Suprapubic skin (tissue), 4 donors: ENCODE measurements at regions not wholly inside any gene's neighbourhood (a gene's known extent, or its start where the extent isn't known, plus 50 kb on each side); places are given as distances from the start of the nearest gene placed in this dataset.
"Not testable (repeated sequence)": the region's sequence is repeated elsewhere in the genome, so short reads cannot be mapped to it uniquely, and the experiment has no call there.

Source experiments
- DNase-seq, 2 donors: peaks; one replicate each; pipeline ENCODE4 v3.0.0-alpha.2; 2019; ENCODE audit warnings: low spot score in 2 of 2
- H3K27ac ChIP-seq: fragments of 200-600 bp; sonication (generic); one replicate; pipeline ENCODE4 v1.5.1; 2019
- H3K27me3 ChIP-seq: fragments of 200-600 bp; sonication (generic); one replicate; pipeline ENCODE4 v1.5.1; 2019
- H3K36me3 ChIP-seq: fragments of 200-600 bp; sonication (generic); one replicate; pipeline ENCODE4 v1.5.1; 2019
- H3K4me1 ChIP-seq: fragments of 200-600 bp; sonication (generic); one replicate; pipeline ENCODE4 v1.5.1; 2019
- H3K4me3 ChIP-seq: fragments of 200-600 bp; sonication (generic); one replicate; pipeline ENCODE4 v1.5.1; 2019; ENCODE audit warnings: mild to moderate bottlenecking
- H3K9me3 ChIP-seq: fragments of 200-600 bp; sonication (generic); one replicate; pipeline ENCODE4 v1.5.1; 2019
- CTCF ChIP-seq, 2 donors: fragments of 200-600 bp in 1 of 2; fragments of 450-650 bp in 1 of 2; sonication (generic) in 1 of 2; IDR thresholded peaks; one replicate each; pipeline ENCODE4 v1.5.1; 2016 to 2019; ENCODE audit warnings: antibody characterized with exemption in 2 of 2, mild to moderate bottlenecking in 1 of 2, moderate library complexity in 1 of 2
- EP300 ChIP-seq: sonication (generic); formaldehyde crosslinking; IDR thresholded peaks from one replicate; pipeline ENCODE4 v1.6.1; 2017; ENCODE audit warnings: antibody characterized with exemption
- POLR2A ChIP-seq, 2 donors: fragments of 450-650 bp; IDR thresholded peaks; one replicate each; pipeline ENCODE4 v1.6.1; 2017; ENCODE audit warnings: antibody characterized with exemption in 2 of 2, mild to moderate bottlenecking in 2 of 2, moderate library complexity in 2 of 2
- POLR2AphosphoS5 ChIP-seq, 3 donors: sonication (generic); formaldehyde crosslinking; IDR thresholded peaks; one replicate each; pipeline ENCODE4 v1.6.1; 2017; ENCODE audit warnings: antibody characterized with exemption in 3 of 3
- WGBS: methylation state at CpG from one replicate; pipeline ENCODE4 v1.1.5; 2018; 5-methylcytosine and 5-hydroxymethylcytosine counted together

DNA sequence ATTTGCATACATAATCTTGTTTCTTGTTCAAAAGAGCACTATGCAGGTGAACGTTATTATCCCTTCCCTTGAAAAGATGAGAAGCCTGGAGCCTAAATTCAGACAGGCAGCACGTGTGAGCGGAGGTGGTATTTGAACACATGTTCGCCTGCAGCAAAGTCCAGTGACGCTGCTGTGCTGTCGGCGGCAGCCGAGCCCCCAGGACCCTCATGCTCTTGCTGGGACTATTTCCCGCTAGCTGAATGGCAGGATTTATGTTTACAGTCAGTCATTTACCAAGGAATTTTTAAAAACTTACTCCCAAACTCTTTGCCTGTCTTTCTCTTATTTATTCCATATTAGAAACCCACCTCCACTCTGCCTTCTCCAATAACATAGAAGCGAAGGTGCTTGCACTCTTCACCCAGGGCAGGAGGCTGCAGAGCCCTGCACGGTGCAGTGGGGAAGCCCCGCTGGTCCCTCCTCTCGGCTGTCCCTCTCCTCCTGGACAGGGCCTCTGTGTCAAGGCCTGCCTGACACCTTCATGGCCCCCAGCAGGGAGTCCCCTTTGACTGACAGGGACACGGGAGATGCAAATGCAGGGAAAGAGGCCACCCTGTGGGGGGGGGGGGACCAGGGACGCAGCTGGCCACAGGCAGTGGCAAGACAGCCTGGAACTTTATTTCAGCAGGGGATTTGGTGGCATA is 528.5 kb upstream of the B3GAT1 start:
- H3K27ac ChIP-seq = no peak overlapping the region
- no peak for DNase-seq
- no peak overlapping the region for H3K4me3 ChIP-seq
- WGBS = 74% methylated on average over 14 of the region's 15 CpGs
- TF ChIP-seq POLR2A (IDR thresholded peaks at IDR 0.05) (no peak), POLR2AphosphoS5 (IDR thresholded peaks at IDR 0.05) (no peak), EP300 (no peak)
- H3K4me1 ChIP-seq = no peaks in the 10 kb centered on the region
- no peaks in the 10 kb centered on the region for H3K9me3 ChIP-seq
- no peaks in the 10 kb centered on the region for H3K36me3 ChIP-seq
- no peaks in the 10 kb centered on the region for H3K27me3 ChIP-seq

- WGBS = 41% methylated on average over 6 of the region's 6 CpGs
- H3K27ac ChIP-seq = no peak overlapping the region
- H3K27me3 ChIP-seq = no peaks in the 10 kb centered on the region
- TF ChIP-seq EP300 (no peak), POLR2A (IDR thresholded peaks at IDR 0.05) (no peak), CTCF (IDR thresholded peaks at IDR 0.05) (no peak), POLR2AphosphoS5 (IDR thresholded peaks at IDR 0.05) (no peak)
- DNase-seq = no peak
- no peaks in the 10 kb centered on the region for H3K4me1 ChIP-seq
- H3K9me3 ChIP-seq = no peaks in the 10 kb centered on the region
- no peak overlapping the region for H3K4me3 ChIP-seq
- no peaks in the 10 kb centered on the region for H3K36me3 ChIP-seq
These were observed 527.9 kb upstream of the B3GAT1 start for GRCh38 chr11:134939905-134940304.

- H3K27me3 ChIP-seq = no peaks in the 10 kb centered on the region
- H3K4me1 ChIP-seq = no peaks in the 10 kb centered on the region
- TF ChIP-seq POLR2A (IDR thresholded peaks at IDR 0.05) (no peak), EP300 (no peak), CTCF (IDR thresholded peaks at IDR 0.05) (no peak)
- H3K4me3 ChIP-seq = no peak overlapping the region
- no peak overlapping the region for H3K27ac ChIP-seq
- no peaks in the 10 kb centered on the region for H3K9me3 ChIP-seq
- H3K36me3 ChIP-seq = no peaks in the 10 kb centered on the region
- no peak for DNase-seq
- 86% methylated on average over 2 of the region's 2 CpGs for WGBS
These were observed 527.0 kb upstream of the B3GAT1 start for GRCh38 chr11:134939031-134939430.

DNA sequence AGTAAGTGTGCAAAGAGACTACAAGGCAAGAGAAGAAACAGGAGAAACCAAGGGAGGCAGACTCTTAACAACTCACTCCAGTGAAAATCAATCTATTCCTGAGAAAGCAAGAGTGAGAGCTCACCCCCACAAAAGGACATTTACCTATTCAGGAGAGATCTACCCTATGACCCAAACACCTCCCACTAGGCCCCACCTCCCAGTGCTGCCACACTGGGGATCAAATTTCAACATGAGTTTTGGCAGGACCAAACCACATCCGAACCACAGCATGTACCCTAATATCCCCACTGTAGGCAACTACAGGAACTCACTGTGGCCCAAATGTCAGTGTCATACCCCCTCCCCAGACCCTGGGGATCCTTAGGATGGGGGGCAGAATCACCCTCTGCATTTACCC is 526.2 kb upstream of the B3GAT1 start:
- Histone ChIP-seq H3K4me1 (no peaks in the 10 kb centered on the region), H3K27ac (no peak overlapping the region), H3K36me3 (no peaks in the 10 kb centered on the region), H3K27me3 (no peaks in the 10 kb centered on the region), H3K9me3 (no peaks in the 10 kb centered on the region), H3K4me3 (no peak overlapping the region)
- TF ChIP-seq EP300 (no peak), CTCF (IDR thresholded peaks at IDR 0.05) (no peak), POLR2AphosphoS5 (IDR thresholded peaks at IDR 0.05) (no peak), POLR2A (IDR thresholded peaks at IDR 0.05) (no peak)
- DNase-seq = no peak
- 57% methylated on average over 1 of the region's 1 CpG for WGBS

- WGBS = 96% methylated on average over 4 of the region's 14 CpGs
- not testable (repeated sequence) for DNase-seq
These were observed 525.2 kb upstream of the B3GAT1 start for GRCh38 chr11:134937193-134937592.

GRCh38 chr11:134932761-134933160 is 520.7 kb upstream of the B3GAT1 start:
- Histone ChIP-seq H3K36me3 (no peaks in the 10 kb centered on the region), H3K9me3 (no peaks in the 10 kb centered on the region), H3K4me1 (no peaks in the 10 kb centered on the region), H3K27me3 (no peaks in the 10 kb centered on the region), H3K4me3 (no peak overlapping the region), H3K27ac (no peak overlapping the region)
- WGBS = 72% methylated on average over 3 of the region's 3 CpGs
- no peak for TF ChIP-seq POLR2AphosphoS5 (IDR thresholded peaks at IDR 0.05)
- no peak for TF ChIP-seq CTCF (IDR thresholded peaks at IDR 0.05)
- TF ChIP-seq EP300 = no peak
- TF ChIP-seq POLR2A (IDR thresholded peaks at IDR 0.05) = no peak
- no peak for DNase-seq

More at GRCh38 chr11:134937193-134937592, 525.2 kb upstream of the B3GAT1 start:
- H3K27ac ChIP-seq, H3K4me3 ChIP-seq, H3K9me3 ChIP-seq, H3K4me1 ChIP-seq, H3K27me3 ChIP-seq, H3K36me3 ChIP-seq: not testable (repeated sequence)
